ENCODE measurements at regions not wholly inside any gene's neighbourhood (a gene's known extent, or its start where the extent isn't known, plus 50 kb on each side); places are given as distances from the start of the nearest gene placed in this dataset.

GRCh38 chr6:168950858-168951214, 302.8 kb downstream of the THBS2 start:
- Histone ChIP-seq H2AK5ac (ENCODE audit: low read depth, low read length) (no peak overlapping the region), H2BK15ac (ENCODE audit: low read depth, low read length) (no peak overlapping the region), H3K4me3 (ENCODE audit: insufficient read depth, low read depth, low read length) (no peak overlapping the region), H3K9ac (ENCODE audit: low read depth, low read length) (no peak overlapping the region), H2BK5ac (ENCODE audit: low read depth, low read length, poor library complexity, severe bottlenecking) (no peak overlapping the region), H3K14ac (replicated peaks; ENCODE audit: low read depth, low read length) (no peak overlapping the region), H2AK9ac (replicated peaks; ENCODE audit: low read depth, low read length, poor library complexity) (no peak overlapping the region), H4K5ac (ENCODE audit: low read depth, low read length) (no peak overlapping the region), H3K9me3 (ENCODE audit: control insufficient read depth, insufficient read depth, low read length) (no peaks in the 10 kb centered on the region), H4K91ac (ENCODE audit: insufficient read depth, low read depth, low read length) (no peak overlapping the region), H3K23ac (ENCODE audit: low read depth, low read length) (no peak overlapping the region), H2AFZ (replicated peaks; ENCODE audit: low read length, poor library complexity) (no peak overlapping the region), H3K4me2 (ENCODE audit: low read depth, low read length) (no peak overlapping the region), H3K18ac (ENCODE audit: low read depth, low read length) (no peak overlapping the region), H3K9me1 (ENCODE audit: insufficient read depth, low read length) (no peaks in the 10 kb centered on the region), H3K79me1 (ENCODE audit: low read depth in 1 of 2, low read length in 2 of 2) (no peaks in the 10 kb centered on the region), H3K4me1 (ENCODE audit: control insufficient read depth, insufficient read depth, low read length) (peaks cover 1% of the 10 kb centered on the region; the same call in 1 of the 2 replicates), H3K27ac (ENCODE audit: insufficient read depth, low read length) (no peak overlapping the region), H4K8ac (ENCODE audit: low read depth in 2 of 2, low read length in 2 of 2) (no peak overlapping the region), H4K20me1 (ENCODE audit: insufficient read depth, low read length) (no peaks in the 10 kb centered on the region), H3K56ac (ENCODE audit: extremely low read depth, insufficient read depth, low read length) (no peak overlapping the region), H3K36me3 (ENCODE audit: control insufficient read depth, insufficient read depth, low read length) (no peaks in the 10 kb centered on the region), H3K4ac (ENCODE audit: low read depth, low read length) (no peak overlapping the region), H2BK120ac (ENCODE audit: low read depth, low read length) (no peak overlapping the region), H3K27me3 (ENCODE audit: control insufficient read depth, insufficient read depth, low read length) (peaks cover 7% of the 10 kb centered on the region), H2BK20ac (ENCODE audit: low read depth, low read length) (no peak overlapping the region)
- WGBS, 2 experiments (ENCODE audit: extremely low coverage in 2 of 2, insufficient read length in 1 of 2), result 60% methylated on average over 1 of the region's 14 CpGs; no CpG with 5 or more reads in 1 of the 2 experiments
- dilution Hi-C loops (cut with HindIII; ENCODE audit: low sequenced_read_pairs, unreplicated experiment), result no loop called here
- ChIA-PET POLR2A (ENCODE audit: unreplicated experiment) (no interaction called here), CTCF (no interaction called here)
- TF ChIP-seq, protein P1, sequence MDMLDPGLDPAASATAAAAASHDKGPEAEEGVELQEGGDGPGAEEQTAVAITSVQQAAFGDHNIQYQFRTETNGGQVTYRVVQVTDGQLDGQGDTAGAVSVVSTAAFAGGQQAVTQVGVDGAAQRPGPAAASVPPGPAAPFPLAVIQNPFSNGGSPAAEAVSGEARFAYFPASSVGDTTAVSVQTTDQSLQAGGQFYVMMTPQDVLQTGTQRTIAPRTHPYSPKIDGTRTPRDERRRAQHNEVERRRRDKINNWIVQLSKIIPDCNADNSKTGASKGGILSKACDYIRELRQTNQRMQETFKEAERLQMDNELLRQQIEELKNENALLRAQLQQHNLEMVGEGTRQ (IDR thresholded peaks at IDR 0.05; ENCODE audit: low read depth, low read length), result no peak
- TF ChIP-seq RCOR1 (IDR thresholded peaks at IDR 0.05; ENCODE audit: insufficient replicate concordance, low read length) (no peak), MAZ (IDR thresholded peaks at IDR 0.05; ENCODE audit: borderline replicate concordance, low read depth, low read length) (no peak), RFX5 (IDR thresholded peaks at IDR 0.05; ENCODE audit: low read depth, low read length) (no peak), NFE2L2 (IDR thresholded peaks at IDR 0.05; ENCODE audit: low read depth, low read length) (no peak), POLR2A (IDR thresholded peaks at IDR 0.05; ENCODE audit: low read depth, low read length) (no peak), FOS (IDR thresholded peaks at IDR 0.05; ENCODE audit: low read depth, low read length) (no peak), BHLHE40 (IDR thresholded peaks at IDR 0.05; ENCODE audit: low read depth, low read length) (no peak), RAD21 (IDR thresholded peaks at IDR 0.05; ENCODE audit: low read length) (no peak), CEBPB (IDR thresholded peaks at IDR 0.05; ENCODE audit: low read depth, low read length) (no peak), MAFK (IDR thresholded peaks at IDR 0.05; ENCODE audit: low read depth, low read length) (no peak), CHD1 (IDR thresholded peaks at IDR 0.05; ENCODE audit: low read depth, low read length) (no peak), ELK1 (IDR thresholded peaks at IDR 0.05; ENCODE audit: borderline replicate concordance, low read depth, low read length) (no peak), SMC3 (IDR thresholded peaks at IDR 0.05; ENCODE audit: low read depth, low read length) (no peak), MXI1 (IDR thresholded peaks at IDR 0.05; ENCODE audit: borderline replicate concordance, low read depth, low read length) (no peak), CTCF (conservative IDR thresholded peaks at IDR 0.05; ENCODE audit: low read depth, low read length) (no peak)
- intact Hi-C loops (cut with micrococcal nuclease), result loop anchor here (10.0 kb wide), 1 partner anchor 704 kb away; no protein-coding TSS in a partner anchor
- ATAC-seq (ENCODE audit: low read depth) (no peak), DNase-seq (no peak)
- no TSS peak for BruUV-seq (replicated peaks)
- in situ Hi-C loops (cut with MboI; ENCODE audit: low sequenced_read_pairs), result loop anchor here (10.0 kb wide), 1 partner anchor 564 kb away; no protein-coding TSS in a partner anchor
